ENCODE measurements at regions not wholly inside any gene's neighbourhood (a gene's known extent, or its start where the extent isn't known, plus 50 kb on each side); places are given as distances from the start of the nearest gene placed in this dataset.

DNA sequence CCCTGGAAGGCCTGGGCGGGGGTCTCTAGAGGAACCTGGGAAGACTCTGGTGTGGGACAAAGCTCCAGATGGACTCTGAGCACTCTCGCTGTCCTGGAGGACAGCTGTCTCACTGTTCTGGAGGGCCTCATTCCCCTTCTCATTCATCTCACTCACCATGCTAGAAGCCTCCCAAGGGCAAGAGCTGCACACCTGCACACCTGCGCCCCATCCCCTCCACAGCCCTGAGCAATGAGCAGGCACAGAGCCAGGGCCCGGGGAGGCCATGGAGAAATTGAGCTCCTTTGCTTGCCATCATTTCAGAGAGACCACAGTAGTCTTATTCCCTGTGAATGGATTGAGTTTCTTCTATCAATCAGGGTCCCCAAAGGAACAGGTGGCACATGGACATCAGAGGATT, 1168.5 kb downstream of the UQCRFS1 start:
- no peak for DNase-seq (ENCODE audit: low read depth)

DNA sequence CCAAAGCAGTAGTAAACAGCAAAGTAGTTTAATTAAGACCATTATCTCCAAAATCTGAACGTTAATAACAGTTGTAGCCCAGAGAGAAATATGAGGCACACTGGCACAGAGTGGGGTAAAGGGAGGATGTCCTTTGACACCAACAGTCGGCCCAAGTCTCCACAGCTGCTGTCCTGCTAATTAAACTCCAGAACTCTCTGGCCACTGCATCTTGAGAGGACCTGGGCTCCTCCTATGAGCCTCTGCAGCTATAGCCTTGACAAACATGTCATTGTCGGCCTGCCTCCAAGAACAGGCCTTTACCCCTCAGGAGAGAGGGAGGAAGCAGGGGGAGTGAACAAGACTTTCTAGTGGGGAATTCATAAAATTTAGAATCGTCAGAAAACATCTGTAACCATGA, 1170.4 kb downstream of the UQCRFS1 start:
- no peak for DNase-seq (ENCODE audit: low read depth)

DNA sequence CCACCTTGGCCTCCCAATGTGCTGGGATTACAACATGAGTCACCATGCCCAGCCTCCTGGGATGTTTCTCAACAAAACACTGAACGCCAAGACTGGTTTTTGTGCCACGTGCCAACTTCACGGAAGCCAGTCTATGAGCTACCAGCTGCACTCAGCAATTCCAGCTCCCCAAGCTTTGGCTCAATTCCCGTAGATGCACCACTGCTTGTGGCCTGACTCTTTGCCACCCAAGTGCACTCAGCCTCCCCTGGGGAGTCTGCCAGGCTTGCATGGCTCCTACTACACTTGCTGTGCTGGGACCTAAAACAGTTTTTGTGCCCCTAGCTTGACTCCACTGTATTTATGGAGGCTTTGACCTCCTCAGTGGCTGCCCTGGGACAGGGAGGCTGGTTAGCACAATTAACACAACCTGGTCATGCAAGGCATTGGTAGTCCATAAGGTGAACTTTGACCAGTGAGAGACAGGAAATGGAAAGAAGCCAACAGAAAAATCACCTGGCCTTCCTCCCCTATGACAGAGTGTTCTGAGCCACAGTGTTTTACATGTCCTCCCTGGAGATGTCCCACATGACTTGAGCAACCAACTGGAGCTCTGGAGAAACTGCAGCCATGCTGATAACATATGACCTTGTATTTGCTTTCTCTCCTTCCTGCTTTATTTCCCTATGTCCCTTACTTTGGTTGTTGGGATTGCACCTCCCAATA, 1173.1 kb downstream of the UQCRFS1 start:
- peak; percentile 73 for DNase-seq (ENCODE audit: low read depth)

DNA sequence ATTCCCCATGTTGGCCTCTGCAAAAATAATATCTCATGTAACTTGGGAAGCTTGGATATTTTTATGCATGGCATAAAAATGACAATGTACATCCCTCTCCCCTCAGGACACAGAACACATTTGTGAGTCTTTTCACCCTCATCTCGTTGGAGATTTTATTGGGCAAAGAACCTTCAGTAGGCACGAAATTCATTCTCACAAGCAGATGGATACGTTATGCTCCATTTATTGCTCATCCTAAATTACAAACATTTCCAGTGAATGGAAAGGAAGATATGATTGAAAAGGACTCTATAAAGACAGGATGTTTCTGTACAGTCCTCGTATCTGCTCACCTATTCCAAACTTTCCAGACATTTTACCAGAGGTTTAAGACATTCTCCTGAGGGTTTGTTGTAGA, 1175.8 kb downstream of the UQCRFS1 start:
- no peak for DNase-seq (ENCODE audit: low read depth)

DNA sequence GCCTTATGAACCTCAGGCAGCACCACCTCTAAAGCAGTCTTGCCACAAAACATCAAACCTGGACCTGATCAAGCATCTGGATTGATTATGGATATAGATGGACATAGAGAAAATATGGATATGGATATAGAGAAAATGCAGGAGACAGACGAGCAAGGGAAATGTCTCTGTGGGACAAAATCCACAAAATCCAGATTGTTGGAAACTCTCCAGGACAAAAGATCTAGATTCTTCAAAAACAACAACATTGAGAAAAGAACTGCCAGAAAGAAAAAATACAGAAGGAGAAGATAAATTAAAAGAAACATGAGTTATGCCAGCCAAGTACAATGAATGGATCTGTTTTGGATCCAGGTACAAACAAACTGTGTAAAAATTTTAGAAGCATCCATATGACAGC, 1176.5 kb downstream of the UQCRFS1 start:
- DNase-seq (ENCODE audit: low read depth), result no peak

DNA sequence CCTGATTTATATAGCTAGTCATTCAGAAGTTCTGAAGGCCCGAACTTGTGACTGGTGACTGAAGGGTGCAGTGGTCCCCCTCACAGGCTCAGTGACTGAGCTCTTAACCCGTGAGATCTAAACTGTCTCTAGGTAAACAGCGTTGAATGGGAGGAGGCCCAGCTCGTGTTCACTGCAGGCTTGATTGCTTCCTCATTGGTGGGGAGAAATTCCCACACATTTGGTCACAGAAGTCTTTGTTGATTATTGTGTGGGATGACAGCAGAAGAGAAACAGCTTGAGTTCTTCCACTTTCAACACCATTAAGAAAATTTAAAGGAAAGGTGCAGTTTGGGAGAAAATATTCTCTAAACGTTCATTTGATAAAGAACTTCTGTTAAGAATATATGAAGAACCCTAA, 1178.0 kb downstream of the UQCRFS1 start:
- DNase-seq (ENCODE audit: low read depth), result no peak

DNA sequence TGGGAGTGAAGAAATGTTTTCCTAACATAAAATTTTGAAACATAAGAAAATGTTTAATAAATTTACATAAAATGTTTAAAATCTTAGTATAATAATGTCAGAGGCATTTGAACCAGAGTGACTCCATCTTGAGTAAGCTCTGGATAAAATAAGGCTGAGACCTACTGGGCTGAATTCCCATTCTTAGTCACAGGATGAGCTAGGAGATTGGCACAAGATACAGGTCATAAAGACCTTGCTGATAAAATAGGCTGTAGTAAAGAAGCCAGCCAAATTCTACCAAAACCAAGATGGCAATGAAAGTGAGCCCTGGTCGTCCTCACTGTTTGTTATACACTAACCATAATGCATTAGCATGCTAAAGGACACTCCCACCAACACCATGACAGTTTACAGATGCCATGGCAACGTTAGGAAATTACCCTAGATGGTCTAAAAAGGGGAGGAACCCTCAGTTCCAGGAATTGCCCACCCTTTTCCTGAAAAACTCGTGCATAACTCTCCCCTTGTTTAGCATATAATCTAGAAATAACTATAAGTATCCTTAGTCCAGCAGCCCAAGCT, 1184.0 kb downstream of the UQCRFS1 start:
- no peak for DNase-seq (ENCODE audit: low read depth)

DNA sequence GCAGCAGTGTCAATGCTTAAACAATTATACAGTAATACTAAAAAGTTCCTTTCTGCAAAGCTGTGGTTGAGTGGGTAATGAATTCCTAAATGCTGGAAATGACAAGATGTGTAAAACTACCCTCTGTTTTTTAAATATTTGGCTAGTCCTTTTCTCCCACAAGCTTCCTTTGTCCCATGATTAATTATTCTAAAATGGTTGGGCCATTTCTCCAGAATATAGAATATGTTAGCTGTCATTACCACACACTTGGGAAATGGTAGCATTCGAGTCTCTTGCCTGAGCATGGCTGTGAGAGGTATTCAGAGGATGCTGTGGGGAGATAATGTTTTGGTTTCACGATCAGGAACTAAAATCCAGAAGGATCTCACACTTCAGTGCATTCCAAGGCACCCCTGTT, 1185.8 kb downstream of the UQCRFS1 start:
- DNase-seq (ENCODE audit: low read depth), result no peak

DNA sequence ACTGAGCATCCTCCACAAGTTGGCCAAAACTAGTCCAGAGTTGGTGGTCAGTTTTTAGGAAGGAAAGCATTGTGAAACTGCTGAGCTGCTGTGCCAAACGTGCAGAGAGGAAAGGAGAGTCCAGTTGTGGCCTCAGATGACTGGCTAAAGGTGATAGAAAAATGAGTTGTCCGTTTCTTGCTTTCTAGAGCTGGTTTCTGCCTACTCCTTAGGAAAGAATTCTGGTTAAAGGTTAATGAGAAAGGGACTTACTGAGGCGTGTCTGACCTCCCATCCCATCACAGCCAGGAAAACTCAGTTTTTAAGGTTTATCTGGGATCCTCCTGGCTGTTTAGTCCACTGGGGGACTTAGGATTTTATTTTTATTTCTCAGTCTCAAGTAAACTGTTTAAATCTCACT, 1186.3 kb downstream of the UQCRFS1 start:
- DNase-seq (ENCODE audit: low read depth), result no peak

DNA sequence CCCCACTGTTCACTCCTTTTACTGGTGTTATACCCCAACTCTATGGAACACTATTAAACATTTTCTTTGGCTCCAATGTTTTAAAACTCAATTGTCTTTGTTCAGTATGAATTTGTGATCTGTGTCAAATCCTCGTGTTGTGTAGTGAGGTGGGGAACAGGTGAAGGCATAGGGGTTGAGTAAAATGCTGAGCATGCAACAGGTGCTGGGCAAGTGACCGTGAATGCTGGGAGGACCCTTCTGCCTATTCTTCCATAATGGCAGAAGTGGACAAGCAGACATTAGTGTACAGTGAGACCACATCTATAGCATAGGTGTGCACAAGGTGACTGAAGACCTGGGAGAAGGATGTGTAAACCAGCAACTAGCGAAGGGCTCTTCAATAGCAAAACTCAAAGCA, 1188.0 kb downstream of the UQCRFS1 start:
- DNase-seq (ENCODE audit: low read depth), result no peak

DNA sequence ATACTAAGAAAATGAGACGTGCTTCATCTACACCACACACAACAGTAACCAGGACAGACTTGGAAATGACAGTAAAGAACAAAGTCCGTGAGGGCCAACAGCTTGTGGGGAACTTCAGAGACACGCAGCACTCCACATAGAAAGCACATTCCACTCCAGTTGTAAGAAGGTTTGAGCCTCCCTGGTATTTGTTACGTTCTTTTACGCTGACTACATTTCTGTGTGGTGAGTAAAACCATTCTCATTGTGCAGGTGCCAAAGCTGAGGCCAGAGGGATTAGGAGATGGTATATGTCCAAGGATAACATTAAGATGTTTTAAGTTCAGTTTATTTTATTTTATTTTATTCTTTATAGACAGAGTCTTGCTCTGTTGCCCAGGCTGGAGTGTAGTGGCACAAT, 1189.9 kb downstream of the UQCRFS1 start:
- DNase-seq (ENCODE audit: low read depth), result peak; percentile 32

DNA sequence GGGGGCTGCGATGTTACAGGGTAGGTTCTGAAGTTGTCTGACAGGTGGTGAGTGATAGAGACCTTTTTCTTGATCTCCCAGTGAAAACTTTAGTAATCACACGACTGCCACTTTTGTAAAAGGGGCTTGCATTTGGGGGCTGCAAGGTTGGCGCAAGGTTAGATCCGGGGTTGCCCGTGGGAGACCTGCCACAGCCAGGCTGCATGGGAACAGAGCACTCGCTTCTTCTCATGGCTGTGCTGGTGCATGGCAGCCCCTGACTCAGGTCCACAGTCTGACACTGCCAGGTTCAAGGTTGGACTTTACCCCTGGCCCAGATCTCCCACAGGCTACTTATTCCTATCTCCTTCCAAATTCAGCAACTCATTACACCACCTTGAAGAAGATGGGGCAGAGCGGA, 1190.4 kb downstream of the UQCRFS1 start:
- DNase-seq (ENCODE audit: low read depth), result no peak

DNA sequence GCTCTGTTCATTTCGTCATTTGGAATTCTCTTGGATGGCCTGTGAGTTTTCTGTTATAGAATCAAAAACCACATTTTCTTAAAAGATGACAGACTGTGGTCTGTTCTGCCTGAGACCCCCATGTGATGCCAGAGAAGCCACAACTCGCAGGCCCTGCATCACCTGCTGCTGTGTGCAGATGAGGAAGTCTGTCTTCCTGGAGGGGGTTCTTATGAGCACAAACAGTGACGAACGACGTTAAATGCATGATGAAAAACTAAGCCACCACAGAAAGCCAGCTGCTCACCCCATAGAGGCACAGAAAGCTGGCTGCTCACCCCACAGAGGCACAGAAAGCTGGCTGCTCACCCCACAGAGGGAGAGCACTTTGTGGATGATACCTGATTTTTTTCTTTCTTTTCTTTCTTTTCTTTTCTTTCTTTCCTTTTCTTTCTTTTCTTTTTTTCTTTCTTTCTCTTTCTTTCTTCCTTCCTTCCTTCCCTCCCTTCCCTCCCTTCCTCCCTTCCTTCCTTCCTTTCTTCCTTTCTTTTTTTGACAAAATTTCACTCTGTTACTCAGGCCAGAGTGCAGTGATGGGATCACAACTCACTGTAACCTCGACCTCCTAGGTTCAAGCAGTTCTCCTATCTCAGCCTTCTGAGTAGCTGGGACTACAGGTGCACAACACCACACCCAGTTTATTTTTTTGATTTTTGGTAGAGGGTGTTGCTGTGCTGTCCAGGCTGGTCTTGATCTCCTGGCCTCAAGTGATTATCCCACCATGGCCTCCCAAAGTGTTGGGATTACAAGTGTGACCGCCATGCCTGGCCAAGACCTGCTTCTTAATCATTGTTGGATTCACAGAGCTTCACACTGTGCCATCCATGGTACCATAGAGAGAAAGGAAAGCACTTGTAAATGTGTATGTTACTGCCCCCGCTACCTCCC, 1191.4 kb downstream of the UQCRFS1 start:
- DNase-seq (ENCODE audit: low read depth), result no peak

DNA sequence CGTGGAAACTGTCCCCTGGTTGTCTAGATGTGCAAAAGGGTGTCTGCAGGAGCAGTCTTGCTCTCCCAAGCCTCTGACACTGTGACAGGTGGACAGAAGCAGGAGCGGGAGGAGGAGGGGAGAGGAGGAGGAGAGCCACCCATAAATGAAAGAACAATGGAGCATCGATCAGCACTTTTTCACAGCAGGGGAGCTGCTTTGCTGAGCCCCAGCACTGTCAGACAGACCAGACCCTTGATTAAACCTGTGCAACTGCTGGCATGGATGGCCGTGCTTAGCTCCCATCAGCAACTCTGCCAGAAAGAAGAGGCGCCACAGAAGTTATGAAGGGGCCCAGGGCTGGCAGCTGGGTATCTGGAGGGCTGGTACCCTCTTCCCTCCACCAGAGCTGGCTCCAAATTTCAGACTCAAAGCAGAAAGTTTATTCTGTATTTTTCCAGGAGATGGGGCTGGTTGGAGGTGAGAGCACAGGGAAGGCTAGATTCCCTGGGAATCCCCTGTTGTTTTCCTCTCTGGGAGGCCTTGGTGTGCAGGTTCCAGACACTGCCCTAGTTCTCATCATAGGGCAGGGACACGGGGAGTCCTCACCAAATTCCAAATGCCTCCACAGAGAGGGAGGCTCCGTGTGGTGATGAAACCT, 1192.2 kb downstream of the UQCRFS1 start:
- no peak for DNase-seq (ENCODE audit: low read depth)

DNA sequence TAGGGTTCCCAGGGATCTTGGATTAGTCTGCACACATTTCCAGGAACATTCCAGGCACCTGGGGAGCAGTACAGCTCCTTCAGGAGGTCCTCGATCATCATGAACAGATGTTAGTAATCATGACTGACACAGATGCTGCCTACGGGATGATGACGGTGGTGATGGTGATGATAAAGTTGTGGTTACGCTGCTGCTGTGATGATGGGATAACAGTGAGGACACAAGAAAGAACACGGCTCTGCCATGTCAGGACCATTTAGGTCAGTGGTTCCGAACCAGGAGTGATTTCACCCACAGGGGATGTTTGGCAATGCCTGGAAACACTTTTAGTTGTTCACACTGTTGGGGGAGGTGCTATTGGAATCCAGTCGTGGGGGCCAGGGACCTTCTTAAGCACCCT, 1193.0 kb downstream of the UQCRFS1 start:
- DNase-seq (ENCODE audit: low read depth), result no peak

DNA sequence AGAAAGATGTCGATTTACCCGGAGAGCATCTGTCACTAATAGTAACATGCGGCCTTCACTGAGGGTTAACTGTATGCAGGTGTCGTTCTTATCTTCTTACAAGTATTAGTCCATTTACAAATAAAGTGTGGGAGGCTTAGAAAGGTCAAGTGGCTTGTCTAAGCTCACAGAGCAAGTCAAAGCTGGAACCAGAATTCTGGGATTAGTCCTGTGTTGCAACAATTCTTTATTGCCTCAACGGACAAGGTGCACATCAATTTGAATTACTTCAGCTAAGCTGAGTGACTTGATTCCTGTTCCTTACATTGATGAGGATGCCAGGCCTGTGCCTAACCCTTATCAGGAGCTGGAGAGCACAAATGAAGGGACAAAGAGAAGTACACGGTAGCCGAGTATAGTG, 1193.6 kb downstream of the UQCRFS1 start:
- DNase-seq (ENCODE audit: low read depth), result no peak

DNA sequence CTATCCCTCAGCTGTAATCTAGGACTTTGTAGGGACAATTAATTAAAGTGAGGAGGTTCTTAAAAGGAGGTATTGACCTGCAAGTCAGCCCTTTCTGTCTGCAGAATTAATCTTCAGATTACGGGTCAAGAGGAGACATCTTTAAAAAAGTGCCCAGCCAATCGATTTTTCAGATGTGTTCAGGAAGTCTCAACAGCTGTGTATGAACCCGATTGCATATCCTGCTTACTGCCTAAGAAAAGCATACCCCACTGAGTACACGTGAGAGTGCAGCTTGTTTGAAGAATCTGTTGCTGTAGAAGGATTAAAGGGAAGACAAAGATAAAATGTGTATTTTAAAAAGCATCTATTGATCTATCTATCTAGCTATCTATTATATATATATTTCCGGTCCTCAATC, 1194.5 kb downstream of the UQCRFS1 start:
- no peak for DNase-seq (ENCODE audit: low read depth)

DNA sequence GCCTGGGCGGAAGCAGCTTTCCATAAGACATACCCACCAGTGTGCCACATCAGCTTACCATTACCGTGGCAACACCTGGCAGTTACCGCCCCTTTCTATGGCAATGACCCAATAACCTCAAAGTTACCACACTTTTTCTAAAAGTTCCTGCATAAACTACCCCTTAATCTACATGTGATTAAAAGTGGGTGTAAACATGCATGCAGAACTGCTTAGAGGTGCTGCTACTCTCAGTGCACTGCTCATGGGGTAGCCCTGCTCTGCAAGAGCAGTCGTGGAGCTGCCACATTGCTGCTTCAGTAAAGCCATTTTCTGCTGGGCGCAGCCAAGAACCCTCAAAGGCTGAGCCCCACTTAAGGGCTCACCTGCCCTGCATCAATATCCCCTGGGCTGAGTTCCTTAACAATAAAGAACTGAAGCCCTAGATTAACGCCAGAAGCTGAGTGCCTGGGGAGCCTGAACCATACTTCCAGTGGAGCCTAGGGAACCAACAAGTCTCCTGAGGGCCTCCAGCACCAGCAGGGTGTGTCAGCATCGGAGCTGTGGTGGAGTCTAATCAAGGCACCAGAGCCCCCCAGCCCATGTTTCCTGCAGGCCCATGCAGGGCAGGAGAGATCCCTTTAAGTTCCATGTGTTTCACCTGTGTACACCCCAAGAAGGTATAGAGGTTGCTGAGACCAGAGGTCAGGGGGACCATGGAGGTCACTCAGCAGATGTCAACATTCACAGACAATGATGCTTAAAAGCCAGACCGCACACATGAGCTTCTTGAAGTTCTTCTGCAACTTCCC, 1198.1 kb downstream of the UQCRFS1 start:
- no peak for DNase-seq (ENCODE audit: low read depth)

DNA sequence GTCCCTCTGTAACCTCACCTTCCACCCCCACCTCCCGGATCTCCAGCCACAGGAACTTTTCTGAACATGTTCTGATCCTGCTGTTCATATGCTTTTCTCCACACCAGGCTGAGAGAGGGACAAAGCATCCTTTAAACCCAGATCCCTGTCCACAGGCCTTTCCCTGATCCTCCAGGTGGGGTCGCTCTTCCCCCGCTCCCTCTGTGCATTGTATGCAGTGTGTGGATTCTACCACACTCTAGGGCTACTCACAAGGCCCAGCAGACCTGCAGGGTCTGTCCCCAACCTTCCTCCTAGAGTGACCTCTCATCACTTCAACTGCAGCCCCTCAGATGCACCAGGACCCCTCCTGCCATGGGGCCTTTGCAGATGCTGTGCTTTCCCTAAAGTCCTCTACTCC, 1200.6 kb downstream of the UQCRFS1 start:
- DNase-seq (ENCODE audit: low read depth), result no peak

DNA sequence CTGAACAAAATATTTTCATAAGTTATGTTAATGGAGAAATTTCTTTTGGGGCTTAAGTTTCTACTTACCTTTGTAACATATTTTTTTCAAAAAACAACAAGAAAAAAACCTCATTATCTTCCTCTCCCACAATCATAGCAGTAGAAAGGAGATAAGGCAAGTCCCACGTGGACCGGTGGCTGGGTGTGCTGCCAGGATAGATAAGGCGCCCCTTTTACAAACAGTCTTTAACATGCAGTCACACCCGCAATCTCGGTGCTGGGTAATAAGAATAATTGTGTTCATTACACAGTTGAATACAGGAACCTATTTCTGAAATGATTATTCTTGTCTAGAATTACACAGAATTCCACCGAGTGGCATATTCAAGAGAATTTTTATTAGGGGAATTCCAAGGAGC, 1202.3 kb downstream of the UQCRFS1 start:
- DNase-seq (ENCODE audit: low read depth), result no peak

DNA sequence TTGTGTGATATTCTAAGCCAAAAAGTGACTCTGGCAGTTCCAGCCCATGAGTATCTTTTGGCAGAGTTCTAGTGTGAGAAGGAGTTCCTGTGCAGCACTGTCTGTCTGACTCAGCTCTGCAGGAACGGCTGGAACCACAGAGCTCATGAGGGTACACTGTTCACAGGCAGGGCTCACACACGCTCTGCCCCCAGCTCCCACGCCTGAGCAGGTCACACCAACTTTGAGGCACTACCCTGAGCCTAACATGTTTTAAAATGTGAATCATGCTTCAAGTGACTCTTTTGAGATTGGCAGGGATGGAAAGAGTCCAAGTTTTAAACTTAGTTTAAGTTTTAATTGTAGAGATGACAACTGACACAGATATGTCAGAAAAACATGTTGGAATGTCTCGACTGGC, 1203.3 kb downstream of the UQCRFS1 start:
- peak; percentile 45 for DNase-seq (ENCODE audit: low read depth)
